Neuronal stem cell (in vitro differentiated cells): ENCODE measurements at regions not wholly inside any gene's neighbourhood (a gene's known extent, or its start where the extent isn't known, plus 50 kb on each side); places are given as distances from the start of the nearest gene placed in this dataset.

ENCODE experiments used
- DNase-seq: peaks from one replicate; pipeline ENCODE4 v3.0.0-alpha.2; 2013; ENCODE audit warnings: low spot score
- H2AFZ ChIP-seq: one replicate; pipeline ENCODE4 v1.6.1; 2013; ENCODE audit warnings: mild to moderate bottlenecking, low read length, inconsistent platforms
- H2AK5ac ChIP-seq: 2 replicates; pipeline ENCODE4 v1.6.1; 2013; ENCODE audit warnings: low read depth, mild to moderate bottlenecking, inconsistent platforms, low read length, moderate library complexity, mixed read lengths
- H2BK120ac ChIP-seq: 2 replicates; pipeline ENCODE4 v1.6.1; 2013; ENCODE audit warnings: low read depth, mild to moderate bottlenecking, inconsistent platforms, low read length, moderate library complexity, mixed read lengths
- H2BK12ac ChIP-seq: one replicate; pipeline ENCODE4 v1.6.1; 2013; ENCODE audit warnings: low read length, inconsistent platforms
- H2BK15ac ChIP-seq: 2 replicates; pipeline ENCODE4 v1.6.1; 2013; ENCODE audit warnings: mild to moderate bottlenecking, low read length, inconsistent platforms, mixed read lengths
- H2BK5ac ChIP-seq: one replicate; pipeline ENCODE4 v1.6.1; 2013; ENCODE audit warnings: inconsistent platforms, mild to moderate bottlenecking, low read length, moderate library complexity
- H3K14ac ChIP-seq: one replicate; pipeline ENCODE4 v1.6.1; 2013; ENCODE audit warnings: low read length, inconsistent platforms
- H3K18ac ChIP-seq: 2 replicates; pipeline ENCODE4 v1.6.1; 2013; ENCODE audit warnings: low read length, inconsistent platforms
- H3K23ac ChIP-seq: 2 replicates; pipeline ENCODE4 v1.6.1; 2013; ENCODE audit warnings: low read depth, mild to moderate bottlenecking, mixed read lengths, low read length, inconsistent platforms; ENCODE audit not compliant: poor library complexity
- H3K27ac ChIP-seq: replicated peaks from 3 replicates; pipeline ENCODE4 v1.5.1; 2013; ENCODE audit warnings: low read length, inconsistent platforms
- H3K27me3 ChIP-seq, 3 experiments: 2 replicates each; pipeline ENCODE4 v1.6.1; 2013; ENCODE audit warnings: low read length in 3 of 3, mild to moderate bottlenecking in 2 of 3, inconsistent platforms in 1 of 3, low read depth in 1 of 3, mixed read lengths in 1 of 3, moderate library complexity in 1 of 3; ENCODE audit not compliant: control insufficient read depth in 3 of 3, insufficient read depth in 3 of 3
- H3K36me3 ChIP-seq, 2 donors: replicated peaks in 1 of 2; 2 replicates each; pipeline ENCODE4 v1.6.1; 2013; ENCODE audit warnings: low read length in 2 of 2; ENCODE audit not compliant: control insufficient read depth in 2 of 2, insufficient read depth in 2 of 2
- H3K4ac ChIP-seq: 2 replicates; pipeline ENCODE4 v1.6.1; 2013; ENCODE audit warnings: inconsistent platforms, mild to moderate bottlenecking, low read length, moderate library complexity
- H3K4me1 ChIP-seq, 2 donors: 1 replicate in 1 of 2; 2 replicates in 1 of 2; pipeline ENCODE4 v1.6.1; 2013; ENCODE audit warnings: low read length in 2 of 2, low read depth in 1 of 2; ENCODE audit not compliant: control insufficient read depth in 2 of 2, insufficient read depth in 1 of 2
- H3K4me2 ChIP-seq: one replicate; pipeline ENCODE4 v1.6.1; 2013; ENCODE audit warnings: mild to moderate bottlenecking, low read length, inconsistent platforms; ENCODE audit not compliant: insufficient read depth, poor library complexity, severe bottlenecking
- H3K4me3 ChIP-seq, 2 donors: 2 replicates each; pipeline ENCODE4 v1.5.1; 2013; ENCODE audit warnings: low read length in 2 of 2, mild to moderate bottlenecking in 2 of 2, inconsistent platforms in 1 of 2, moderate library complexity in 1 of 2
- H3K79me1 ChIP-seq: one replicate; pipeline ENCODE4 v1.6.1; 2013; ENCODE audit warnings: low read depth, mild to moderate bottlenecking, inconsistent platforms, low read length, moderate library complexity
- H3K9ac ChIP-seq: one replicate; pipeline ENCODE4 v1.6.1; 2013; ENCODE audit warnings: mild to moderate bottlenecking, low read depth, low read length, inconsistent platforms; ENCODE audit not compliant: poor library complexity
- H3K9me3 ChIP-seq, 2 donors: replicated peaks in 1 of 2; 2 replicates each; pipeline versions ENCODE3 to v1.6.1; 2013; ENCODE audit warnings: low read length in 2 of 2, mild to moderate bottlenecking in 2 of 2, inconsistent platforms in 1 of 2, low read depth in 1 of 2, mixed read lengths in 1 of 2, moderate library complexity in 1 of 2; ENCODE audit not compliant: control insufficient read depth in 2 of 2, insufficient read depth in 1 of 2
- H4K8ac ChIP-seq: one replicate; pipeline ENCODE4 v1.6.1; 2013; ENCODE audit warnings: low read depth, mild to moderate bottlenecking, inconsistent platforms, low read length, moderate library complexity
- H4K91ac ChIP-seq: one replicate; pipeline ENCODE4 v1.6.1; 2013; ENCODE audit warnings: low read length, low read depth, mild to moderate bottlenecking, inconsistent platforms; ENCODE audit not compliant: poor library complexity
- WGBS, 2 donors: extraction: QIAGEN DNeasy Blood & Tissue Kit; methylation state at CpG; one replicate each; pipeline ENCODE4 v1.1.7; 2013; ENCODE audit warnings: missing lambda C conversion rate in 2 of 2, mixed read lengths in 1 of 2; ENCODE audit not compliant: insufficient read length in 2 of 2, insufficient replicate concordance in 1 of 2; ENCODE audit errors: extremely low coverage in 2 of 2; 5-methylcytosine and 5-hydroxymethylcytosine counted together

GRCh38 chr3:188053710-188054380 is 100.1 kb upstream of the LPP start:
- Histone ChIP-seq H4K91ac (no peak overlapping the region), H3K27ac (no peak overlapping the region), H3K9me3 (no peaks in the 10 kb centered on the region), H2BK120ac (no peak overlapping the region), H2BK5ac (no peak overlapping the region), H3K4me3 (no peak overlapping the region), H3K9ac (no peak overlapping the region), H3K27me3 (no peaks in the 10 kb centered on the region), H2BK12ac (no peak overlapping the region), H3K79me1 (no peaks in the 10 kb centered on the region), H3K14ac (no peak overlapping the region), H2AK5ac (no peak overlapping the region), H3K18ac (no peak overlapping the region), H3K23ac (no peak overlapping the region), H4K8ac (no peak overlapping the region), H2BK15ac (no peak overlapping the region), H3K4me2 (no peak overlapping the region), H3K36me3 (no peaks in the 10 kb centered on the region), H3K4ac (no peak overlapping the region), H3K4me1 (peaks cover 3 to 13% of the 10 kb centered on the region in 2 donors), H2AFZ (no peak overlapping the region)
- no peak for DNase-seq
- no CpG with 5 or more reads among the region's 10 CpGs for WGBS, 2 donors

- H4K91ac ChIP-seq, result no peak overlapping the region
- H2AK5ac ChIP-seq, result no peak overlapping the region
- H2BK12ac ChIP-seq, result no peak overlapping the region
- no peaks in the 10 kb centered on the region for H3K79me1 ChIP-seq
- H3K14ac ChIP-seq, result no peak overlapping the region
- H3K18ac ChIP-seq, result no peak overlapping the region
- H3K27me3 ChIP-seq, result no peaks in the 10 kb centered on the region
- whole genome bisulfite sequencing, 2 donors, result no CpG with 5 or more reads among the region's 4 CpGs
- no peak overlapping the region for H2AFZ ChIP-seq
- no peak overlapping the region for H2BK5ac ChIP-seq
- no peak overlapping the region for H4K8ac ChIP-seq
- no peak overlapping the region for H3K27ac ChIP-seq
- H2BK15ac ChIP-seq, result no peak overlapping the region
- H3K36me3 ChIP-seq, result no peaks in the 10 kb centered on the region
- no peak overlapping the region for H3K4me3 ChIP-seq
- H3K4me2 ChIP-seq, result no peak overlapping the region
- H3K9ac ChIP-seq, result no peak overlapping the region
- no peak overlapping the region for H3K23ac ChIP-seq
- no peak overlapping the region for H3K4ac ChIP-seq
- H2BK120ac ChIP-seq, result no peak overlapping the region
- no peaks in the 10 kb centered on the region for H3K9me3 ChIP-seq
- peaks cover 3 to 13% of the 10 kb centered on the region in 2 donors for H3K4me1 ChIP-seq
- no peak for DNase-seq
Measured at GRCh38 chr3:188054541-188054940, 99.4 kb upstream of the LPP start.

GRCh38 chr3:188055388-188055787 is 98.6 kb upstream of the LPP start:
- no peak for DNase-seq
- H4K8ac ChIP-seq, result no peak overlapping the region

GRCh38 chr3:188057124-188057523 is 96.8 kb upstream of the LPP start:
- H3K4me3 ChIP-seq, result no peak overlapping the region
- no peak overlapping the region for H3K4me2 ChIP-seq
- no peaks in the 10 kb centered on the region for H3K36me3 ChIP-seq
- H3K9me3 ChIP-seq, result no peaks in the 10 kb centered on the region
- H3K23ac ChIP-seq, result no peak overlapping the region
- H4K91ac ChIP-seq, result no peak overlapping the region
- H3K4me1 ChIP-seq, result peaks cover 3 to 9% of the 10 kb centered on the region in 2 donors
- H3K4ac ChIP-seq, result no peak overlapping the region
- DNase-seq, result no peak
- H3K27ac ChIP-seq, result no peak overlapping the region
- no peaks in the 10 kb centered on the region for H3K27me3 ChIP-seq
- H2AK5ac ChIP-seq, result no peak overlapping the region
- no peak overlapping the region for H2AFZ ChIP-seq
- no peak overlapping the region for H2BK5ac ChIP-seq
- H3K18ac ChIP-seq, result no peak overlapping the region
- no peak overlapping the region for H2BK120ac ChIP-seq
- H3K9ac ChIP-seq, result no peak overlapping the region
- no peaks in the 10 kb centered on the region for H3K79me1 ChIP-seq
- no peak overlapping the region for H2BK12ac ChIP-seq
- no peak overlapping the region for H3K14ac ChIP-seq
- WGBS, 2 donors, result no CpG with 5 or more reads among the region's 3 CpGs
- no peak overlapping the region for H4K8ac ChIP-seq
- no peak overlapping the region for H2BK15ac ChIP-seq

More at GRCh38 chr3:188055388-188055787, 98.6 kb upstream of the LPP start:
- Histone ChIP-seq H3K4me2 (no peak overlapping the region), H2BK15ac (no peak overlapping the region), H2AK5ac (no peak overlapping the region), H3K27me3 (no peaks in the 10 kb centered on the region), H3K4me1 (peaks cover 3 to 13% of the 10 kb centered on the region in 2 donors), H3K23ac (no peak overlapping the region), H3K4me3 (no peak overlapping the region), H2BK5ac (no peak overlapping the region), H3K27ac (no peak overlapping the region), H2AFZ (no peak overlapping the region), H3K4ac (no peak overlapping the region), H3K9me3 (no peaks in the 10 kb centered on the region), H3K36me3 (no peaks in the 10 kb centered on the region), H2BK12ac (no peak overlapping the region), H4K91ac (no peak overlapping the region), H3K18ac (no peak overlapping the region), H2BK120ac (no peak overlapping the region), H3K14ac (no peak overlapping the region), H3K79me1 (no peaks in the 10 kb centered on the region), H3K9ac (no peak overlapping the region)
- WGBS, 2 donors, result no CpG with 5 or more reads among the region's 6 CpGs
